Natural killer cell (primary cell): ENCODE measurements at regions not wholly inside any gene's neighbourhood (a gene's known extent, or its start where the extent isn't known, plus 50 kb on each side); places are given as distances from the start of the nearest gene placed in this dataset.

ENCODE experiments used
- ATAC-seq, 3 donors: fragments of 150-1000 bp in 2 of 3; fragments of 200-7000 bp in 1 of 3; cut with Tn5 transposase; 1 replicate in 1 of 3; 2 replicates in 2 of 3; pipeline ENCODE4 v1.10.0; 2021; ENCODE audit warnings: mild to moderate bottlenecking in 2 of 3, moderate library complexity in 2 of 3
- DNase-seq, 2 donors: peaks; one replicate each; pipeline versions ENCODE4 v3.0.0 to v3.0.0-alpha.2; 2013 to 2021; ENCODE audit warnings: mixed read lengths in 1 of 2
- H3K27ac ChIP-seq: one replicate; pipeline ENCODE4 v1.5.1; 2013; ENCODE audit warnings: mild to moderate bottlenecking, low read length
- H3K27me3 ChIP-seq: one replicate; pipeline ENCODE4 v1.6.1; 2013; ENCODE audit warnings: low read length; ENCODE audit not compliant: control insufficient read depth, insufficient read depth
- H3K36me3 ChIP-seq: one replicate; pipeline ENCODE4 v1.6.1; 2013; ENCODE audit warnings: low read length; ENCODE audit not compliant: control insufficient read depth, insufficient read depth
- H3K4me1 ChIP-seq: one replicate; pipeline ENCODE4 v1.6.1; 2013; ENCODE audit warnings: low read length; ENCODE audit not compliant: control insufficient read depth, insufficient read depth
- H3K4me3 ChIP-seq: one replicate; pipeline ENCODE4 v1.5.1; 2013; ENCODE audit warnings: low read length
- H3K9me3 ChIP-seq: one replicate; pipeline ENCODE4 v1.6.1; 2013; ENCODE audit warnings: low read length; ENCODE audit not compliant: control insufficient read depth, insufficient read depth
- H3K27ac Mint-ChIP-seq, 2 donors: one replicate each; pipeline ENCODE4 v1.8.0; 2022; ENCODE audit warnings: mild to moderate bottlenecking in 2 of 2, mixed read lengths in 2 of 2, moderate library complexity in 1 of 2
- H3K27me3 Mint-ChIP-seq, 2 donors: one replicate each; pipeline ENCODE4 v1.8.0; 2022; ENCODE audit warnings: low read depth in 2 of 2, mixed read lengths in 2 of 2
- H3K36me3 Mint-ChIP-seq: one replicate; pipeline ENCODE4 v1.8.0; 2022; ENCODE audit warnings: mixed read lengths
- H3K4me1 Mint-ChIP-seq, 2 donors: one replicate each; pipeline ENCODE4 v1.8.0; 2022; ENCODE audit warnings: mixed read lengths in 2 of 2
- H3K4me3 Mint-ChIP-seq: one replicate; pipeline ENCODE4 v1.8.0; 2022; ENCODE audit warnings: mild to moderate bottlenecking, moderate library complexity, mixed read lengths
- H3K9me3 Mint-ChIP-seq, 2 donors: one replicate each; pipeline ENCODE4 v1.8.0; 2022; ENCODE audit warnings: mixed read lengths in 2 of 2
- CTCF ChIP-seq: fragments of 200-600 bp; IDR thresholded peaks from one replicate; pipeline ENCODE4 v1.8.0; 2022; ENCODE audit warnings: antibody characterized with exemption
- WGBS: methylation state at CpG from one replicate; pipeline ENCODE4 v1.1.7; 2013; ENCODE audit warnings: missing lambda C conversion rate; ENCODE audit not compliant: insufficient coverage; 5-methylcytosine and 5-hydroxymethylcytosine counted together
- intact Hi-C: fragments of 100-400 bp; cut with micrococcal nuclease; formaldehyde crosslinking; loops from one replicate; pipeline ENCODE4 v1.14.2; 2022

- ATAC-seq (no peak), DNase-seq (no peak)
- TF ChIP-seq CTCF, result no peak
Observed at GRCh38 chr16:5455110-5455509, 357.5 kb upstream of the EEF2KMT start.

GRCh38 chr16:5454349-5454748 lies 356.8 kb upstream of the EEF2KMT start:
- no peak overlapping the region for H3K27ac ChIP-seq
- peaks cover 0 to 2% of the 10 kb centered on the region in 2 donors for H3K9me3 Mint-ChIP-seq
- H3K4me1 Mint-ChIP-seq, result no peaks in the 10 kb centered on the region
- ATAC-seq (no peak), DNase-seq (no peak)
- no peak overlapping the region for H3K27ac Mint-ChIP-seq
- H3K36me3 Mint-ChIP-seq, result no peaks in the 10 kb centered on the region
- H3K4me1 ChIP-seq, result no peaks in the 10 kb centered on the region
- H3K36me3 ChIP-seq, result no peaks in the 10 kb centered on the region
- peaks cover 8 to 10% of the 10 kb centered on the region in 2 donors for H3K27me3 Mint-ChIP-seq
- no peak for TF ChIP-seq CTCF
- no peak overlapping the region for H3K4me3 ChIP-seq
- H3K9me3 ChIP-seq, result no peaks in the 10 kb centered on the region
- H3K27me3 ChIP-seq, result no peaks in the 10 kb centered on the region
- H3K4me3 Mint-ChIP-seq, result no peak overlapping the region
- intact Hi-C loops, result no loop called here

More at GRCh38 chr16:5455110-5455509, 357.5 kb upstream of the EEF2KMT start:
- Histone ChIP-seq H3K9me3 (no peaks in the 10 kb centered on the region), H3K4me1 (no peaks in the 10 kb centered on the region), H3K27me3 (no peaks in the 10 kb centered on the region), H3K36me3 (no peaks in the 10 kb centered on the region), H3K27ac (no peak overlapping the region), H3K4me3 (no peak overlapping the region)
- Mint-ChIP-seq H3K4me1 (no peaks in the 10 kb centered on the region), H3K27ac (no peak overlapping the region), H3K9me3 (peaks cover 0 to 2% of the 10 kb centered on the region in 2 donors), H3K36me3 (no peaks in the 10 kb centered on the region), H3K27me3 (peaks cover 8 to 12% of the 10 kb centered on the region in 2 donors), H3K4me3 (no peak overlapping the region)
- 80% methylated on average over 1 of the region's 1 CpG for WGBS
- intact Hi-C loops, result no loop called here

GRCh38 chr16:5451641-5452040 lies 354.0 kb upstream of the EEF2KMT start:
- H3K36me3 Mint-ChIP-seq, result no peaks in the 10 kb centered on the region
- Histone ChIP-seq H3K36me3 (no peaks in the 10 kb centered on the region), H3K4me1 (no peaks in the 10 kb centered on the region), H3K27me3 (no peaks in the 10 kb centered on the region), H3K9me3 (no peaks in the 10 kb centered on the region), H3K27ac (no peak overlapping the region), H3K4me3 (no peak overlapping the region)
- peaks cover 0 to 2% of the 10 kb centered on the region in 2 donors for H3K9me3 Mint-ChIP-seq
- DNase-seq, result no peak
- no peak for ATAC-seq
- no peak overlapping the region for H3K4me3 Mint-ChIP-seq
- 43% methylated on average over 7 of the region's 7 CpGs for WGBS
- H3K4me1 Mint-ChIP-seq, result no peaks in the 10 kb centered on the region
- TF ChIP-seq CTCF, result no peak
- intact Hi-C loops, result no loop called here
- H3K27me3 Mint-ChIP-seq, result peaks cover 8 to 13% of the 10 kb centered on the region in 2 donors
- H3K27ac Mint-ChIP-seq, result no peak overlapping the region

- ATAC-seq (no peak), DNase-seq (no peak)
- intact Hi-C loops, result no loop called here
- Mint-ChIP-seq H3K27me3 (peaks cover 10 to 19% of the 10 kb centered on the region in 2 donors), H3K4me3 (no peak overlapping the region), H3K27ac (no peak overlapping the region), H3K36me3 (no peaks in the 10 kb centered on the region), H3K9me3 (peaks cover 0 to 2% of the 10 kb centered on the region in 2 donors), H3K4me1 (no peaks in the 10 kb centered on the region)
- Histone ChIP-seq H3K9me3 (no peaks in the 10 kb centered on the region), H3K4me3 (no peak overlapping the region), H3K27me3 (no peaks in the 10 kb centered on the region), H3K36me3 (no peaks in the 10 kb centered on the region), H3K27ac (no peak overlapping the region), H3K4me1 (no peaks in the 10 kb centered on the region)
- 42% methylated on average over 15 of the region's 15 CpGs for WGBS
- TF ChIP-seq CTCF, result no peak
Observed at GRCh38 chr16:5450409-5451104, 353.0 kb upstream of the EEF2KMT start.
